ENCODE measurements at regions not wholly inside any gene's neighbourhood (a gene's known extent, or its start where the extent isn't known, plus 50 kb on each side); places are given as distances from the start of the nearest gene placed in this dataset.

DNA sequence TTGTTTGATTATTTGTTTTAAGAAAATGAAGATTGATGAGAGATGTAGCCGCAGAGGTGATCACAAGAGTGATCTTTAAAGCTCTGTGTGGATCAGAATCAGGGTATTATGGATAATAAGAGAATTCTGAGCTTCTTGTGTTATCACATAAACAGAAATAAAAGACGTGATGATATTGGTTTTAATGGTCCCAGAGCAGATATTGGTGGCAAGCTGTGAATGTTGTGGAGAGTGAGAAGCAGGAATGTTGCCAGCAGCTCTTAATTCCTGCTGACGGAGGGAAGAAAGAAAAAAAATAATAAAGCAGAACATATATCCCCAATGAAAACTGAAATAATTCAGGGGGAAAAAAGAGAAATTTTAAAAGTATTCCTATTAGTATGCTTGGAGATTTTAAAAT is 1015.9 kb downstream of the PCDH18 start:
- DNase-seq = no peak

DNA sequence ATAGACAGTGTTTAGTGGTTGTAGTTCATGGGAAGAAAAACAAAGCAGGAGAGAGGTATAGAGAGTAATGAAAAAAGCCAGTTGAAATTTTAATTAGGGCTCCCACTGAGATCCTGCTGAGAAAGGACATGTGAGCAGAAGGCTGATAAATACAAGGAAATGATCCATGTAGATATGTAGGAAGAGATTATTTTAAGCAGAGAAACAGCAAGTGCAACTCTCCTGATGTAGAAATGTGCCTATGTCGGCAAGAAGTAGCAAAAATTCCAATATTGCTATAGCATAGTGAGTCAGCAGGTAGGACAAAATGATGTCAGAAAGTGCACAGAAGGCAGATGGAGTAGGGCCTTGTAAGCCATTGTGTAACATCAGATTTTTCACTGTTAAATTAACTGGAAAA is 1027.3 kb downstream of the PCDH18 start:
- DNase-seq = no peak

DNA sequence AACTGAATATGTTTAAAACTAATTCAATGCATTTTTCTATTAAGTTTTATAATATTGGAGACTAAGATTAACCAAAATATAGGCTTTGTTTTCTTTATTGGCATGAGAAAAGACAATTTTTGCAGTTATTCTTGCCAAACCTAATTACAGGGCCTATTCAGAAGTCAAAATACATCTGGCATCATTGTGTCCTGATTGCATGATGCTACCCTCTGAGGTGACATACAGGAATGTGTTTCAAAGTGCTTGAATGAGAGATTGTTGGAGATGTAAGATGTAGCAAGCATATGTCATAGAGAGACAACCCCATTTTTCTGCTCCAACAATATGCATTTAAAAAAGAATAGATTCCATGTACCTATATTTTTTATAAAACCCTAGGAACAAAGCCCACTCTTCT is 1036.4 kb downstream of the PCDH18 start:
- DNase-seq = no peak

DNA sequence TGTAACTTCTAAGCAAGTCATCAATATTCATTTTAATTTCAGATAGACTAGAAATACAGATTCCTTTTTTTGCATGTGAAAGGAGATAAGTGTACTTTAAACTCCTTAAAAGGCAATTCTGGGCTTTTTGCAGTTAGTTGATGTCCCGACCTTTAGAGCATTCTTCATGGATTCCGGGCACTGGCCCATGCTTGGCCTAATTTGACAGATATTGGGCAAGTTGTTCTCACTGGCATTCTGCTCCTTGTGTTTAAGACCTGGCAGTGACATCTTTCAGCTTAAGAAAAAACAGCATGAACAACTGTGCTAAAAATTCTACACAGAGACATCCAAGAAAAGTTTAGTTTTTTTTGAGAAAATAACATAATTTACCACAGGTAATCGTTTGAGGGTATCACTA is 1037.2 kb downstream of the PCDH18 start:
- DNase-seq = no peak

GRCh38 chr4:136489101-136489500 is 1043.2 kb downstream of the PCDH18 start:
- no peak for DNase-seq

GRCh38 chr4:136484996-136485395 is 1047.3 kb downstream of the PCDH18 start:
- DNase-seq = no peak

DNA sequence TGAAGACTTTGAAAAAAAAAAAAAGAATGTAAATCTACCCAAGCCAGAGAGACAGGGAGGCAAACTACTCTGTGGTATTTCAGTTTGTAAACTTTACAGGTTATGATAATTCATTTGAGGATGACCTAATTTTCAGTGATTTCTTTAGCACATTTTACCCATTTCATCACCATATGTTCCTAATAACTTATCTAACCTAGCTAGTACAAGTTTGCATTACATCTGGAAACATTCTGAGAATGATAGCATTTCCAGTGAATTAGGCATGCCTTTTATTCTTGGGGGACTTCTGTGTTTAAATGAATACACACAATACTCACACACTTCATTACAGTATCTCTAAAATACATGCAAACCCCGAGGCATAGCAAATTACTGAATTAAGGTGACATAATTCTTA is 1055.5 kb downstream of the PCDH18 start:
- DNase-seq = no peak

GRCh38 chr4:136471051-136471450 is 1061.2 kb downstream of the PCDH18 start:
- DNase-seq = no peak

DNA sequence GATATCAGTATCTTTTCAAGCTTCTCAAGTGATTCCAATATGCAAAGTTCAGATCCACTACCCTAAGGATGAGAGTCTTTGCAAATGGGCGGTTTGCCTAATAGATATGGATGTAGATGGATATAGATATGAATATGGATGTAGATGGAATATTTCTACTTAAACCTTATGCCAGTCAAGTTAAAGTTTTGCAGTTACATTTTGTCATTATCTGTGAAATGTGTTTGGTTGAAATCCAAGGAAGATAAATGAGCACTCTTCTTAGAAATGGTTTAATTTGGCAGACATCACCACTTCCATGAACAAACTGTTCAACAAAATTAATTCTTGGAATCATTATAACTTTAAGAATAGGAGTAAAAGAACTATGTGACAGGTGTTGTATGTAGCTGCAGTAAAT is 1066.6 kb downstream of the PCDH18 start:
- DNase-seq = no peak

DNA sequence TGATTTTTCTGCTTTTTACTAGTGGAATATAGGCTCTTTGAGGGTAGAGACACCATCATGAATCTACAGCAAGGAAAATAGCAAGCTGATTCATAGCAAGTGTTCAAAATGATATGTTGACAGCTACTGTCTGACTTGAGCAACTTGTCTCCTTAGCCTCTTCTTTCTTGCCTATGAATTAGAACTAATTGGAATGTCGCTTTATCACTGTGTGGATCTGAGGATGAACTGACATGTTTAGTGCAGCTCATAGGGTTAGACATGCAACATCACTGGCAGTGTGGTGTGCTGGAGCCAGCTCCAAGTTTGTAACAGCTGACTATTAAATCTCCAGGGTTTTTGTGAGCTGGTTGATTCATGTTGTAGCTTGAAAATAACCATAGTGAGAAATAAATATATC is 1068.4 kb downstream of the PCDH18 start:
- DNase-seq = no peak

- DNase-seq = no peak
These were observed 1070.8 kb downstream of the PCDH18 start for GRCh38 chr4:136461533-136461932.

GRCh38 chr4:136458326-136458725 is 1074.0 kb downstream of the PCDH18 start:
- DNase-seq = no peak

GRCh38 chr4:136457577-136457976 is 1074.7 kb downstream of the PCDH18 start:
- DNase-seq = no peak

- DNase-seq = no peak
These were observed 1075.3 kb downstream of the PCDH18 start for GRCh38 chr4:136457004-136457403.

- no peak for DNase-seq
These were observed 1089.3 kb downstream of the PCDH18 start for GRCh38 chr4:136443006-136443405.

GRCh38 chr4:136442447-136442846 is 1089.8 kb downstream of the PCDH18 start:
- no peak for DNase-seq

GRCh38 chr4:136441629-136442282 is 1090.5 kb downstream of the PCDH18 start:
- no peak for DNase-seq

DNA sequence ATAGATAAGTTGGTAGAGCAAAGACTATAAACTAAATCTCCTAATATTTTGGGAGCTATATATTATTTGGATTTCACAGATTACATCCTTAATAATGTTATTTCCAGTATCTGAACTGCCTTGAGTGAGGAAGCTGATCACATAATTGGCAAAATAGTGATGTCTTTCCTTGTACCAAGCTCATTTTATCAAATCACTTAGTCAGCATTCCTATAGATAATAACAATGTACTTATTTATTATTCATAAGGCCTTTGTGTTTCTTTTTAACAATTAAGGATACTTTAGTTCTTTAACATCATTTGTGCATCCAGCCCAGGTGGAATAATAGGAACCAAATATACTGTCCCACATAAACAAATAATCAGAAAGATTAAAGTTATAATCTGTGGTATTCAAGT is 1093.6 kb downstream of the PCDH18 start:
- DNase-seq = no peak

- no peak for DNase-seq
These were observed 1108.2 kb downstream of the PCDH18 start for GRCh38 chr4:136424052-136424451.

- no peak for DNase-seq
These were observed 1117.3 kb downstream of the PCDH18 start for GRCh38 chr4:136414981-136415380.

- DNase-seq = no peak
These were observed 1119.6 kb downstream of the PCDH18 start for GRCh38 chr4:136412708-136413107.

- no peak for DNase-seq
These were observed 1131.5 kb downstream of the PCDH18 start for GRCh38 chr4:136400829-136401228.

DNA sequence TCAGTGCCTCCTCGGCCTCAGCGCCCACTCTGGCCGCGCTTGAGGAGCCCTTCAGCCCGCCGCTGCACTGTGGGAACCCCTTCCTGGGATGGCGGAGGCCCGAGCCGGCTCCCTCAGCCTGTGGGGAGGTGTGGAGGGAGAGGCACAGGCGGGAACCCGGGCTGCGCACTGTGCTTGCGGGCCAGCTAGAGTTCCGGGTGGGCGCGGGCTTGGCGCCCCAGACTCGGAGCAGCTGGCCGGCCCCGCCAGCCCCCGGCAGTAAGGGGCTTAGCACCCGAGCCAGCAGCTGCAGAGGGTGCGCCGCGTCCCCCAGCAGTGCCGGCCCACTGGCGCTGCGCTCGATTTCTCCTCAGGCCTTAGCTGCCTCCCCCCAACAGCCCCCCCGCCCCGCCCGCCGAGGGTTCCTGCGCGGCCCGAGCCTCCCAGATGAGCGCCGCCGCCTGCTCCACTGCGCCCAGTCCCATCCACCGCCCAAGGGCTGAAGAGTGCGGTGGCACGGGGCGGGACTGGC is 1137.0 kb downstream of the PCDH18 start:
- no peak for DNase-seq

DNA sequence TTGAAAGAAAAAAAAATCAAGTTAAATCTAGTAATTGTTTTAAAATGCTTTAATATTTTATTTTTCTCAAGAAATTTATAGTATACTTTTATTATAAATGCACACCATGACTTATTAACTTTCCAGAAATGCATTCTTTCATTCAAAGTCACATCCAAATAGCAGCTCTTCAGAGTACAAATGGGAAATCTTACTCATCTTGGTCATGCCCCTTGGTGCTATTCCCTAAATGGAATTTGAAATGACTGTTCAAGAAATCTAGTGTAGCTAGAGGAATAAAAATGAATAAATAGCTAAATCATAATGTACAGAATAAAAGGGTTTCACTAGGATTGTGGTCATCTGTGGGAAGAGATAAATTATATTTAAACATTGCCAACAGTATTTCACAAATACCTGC is 1139.7 kb downstream of the PCDH18 start:
- DNase-seq = no peak

DNA sequence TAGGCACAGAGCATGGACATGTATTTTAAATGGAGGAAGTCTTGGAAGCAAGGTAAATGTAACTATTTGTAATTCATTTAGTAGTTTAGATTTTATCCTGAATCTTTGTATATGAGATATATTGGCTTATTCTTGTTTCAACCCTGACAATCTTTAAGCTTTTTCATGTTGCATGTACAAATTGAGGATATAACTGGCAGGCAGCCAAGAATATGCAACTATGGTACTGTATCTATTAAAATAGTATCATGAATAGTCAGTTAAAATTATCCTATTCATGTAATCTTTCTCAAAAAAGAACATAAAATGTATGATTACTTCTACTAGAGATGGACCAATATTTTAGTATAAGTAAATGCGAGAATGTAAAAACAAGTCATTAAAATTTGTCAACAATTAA is 1141.5 kb downstream of the PCDH18 start:
- DNase-seq = no peak

Measured in occipital lobe (tissue), 1 donor.